GM23338 (cell line): ENCODE measurements at regions not wholly inside any gene's neighbourhood (a gene's known extent, or its start where the extent isn't known, plus 50 kb on each side); places are given as distances from the start of the nearest gene placed in this dataset.

Source experiments
- ATAC-seq: fragments of 200-7000 bp; cut with Tn5 transposase; 3 replicates; pipeline ENCODE4 v1.9.1; 2020
- DNase-seq: peaks from one replicate; pipeline ENCODE4 v3.0.0-alpha.2; 2015; ENCODE audit warnings: low spot score
- H2AFZ ChIP-seq: fragments of 200-600 bp; sonication (generic); 2 replicates; pipeline ENCODE4 v1.8.0; 2016; ENCODE audit warnings: antibody characterized with exemption, mild to moderate bottlenecking, moderate library complexity
- H3F3A ChIP-seq: fragments of 200-600 bp; sonication (generic); replicated peaks from 2 replicates; pipeline ENCODE4 v1.8.0; 2017; ENCODE audit warnings: antibody characterized with exemption, mixed run types, low read depth
- H3K27ac ChIP-seq: fragments of 200-600 bp; sonication (generic); 2 replicates; pipeline ENCODE4 v1.6.1; 2016; ENCODE audit warnings: low read depth
- H3K27me3 ChIP-seq: fragments of 200-600 bp; sonication (generic); 2 replicates; pipeline ENCODE4 v1.8.0; 2016; ENCODE audit warnings: mild to moderate bottlenecking, mixed run types, moderate library complexity; ENCODE audit not compliant: insufficient read depth
- H3K36me3 ChIP-seq: fragments of 200-600 bp; sonication (generic); 2 replicates; pipeline ENCODE4 v1.8.0; 2016; ENCODE audit warnings: mild to moderate bottlenecking; ENCODE audit not compliant: insufficient read depth
- H3K4me1 ChIP-seq: fragments of 200-600 bp; sonication (generic); 2 replicates; pipeline ENCODE4 v1.8.0; 2016; ENCODE audit warnings: mild to moderate bottlenecking, moderate library complexity; ENCODE audit not compliant: insufficient read depth
- H3K4me2 ChIP-seq: fragments of 200-600 bp; sonication (generic); 2 replicates; pipeline ENCODE4 v1.7.1; 2017; ENCODE audit warnings: mixed run types
- H3K4me3 ChIP-seq: fragments of 200-600 bp; sonication (generic); 2 replicates; pipeline ENCODE4 v1.6.1; 2016; ENCODE audit warnings: mixed run types
- H3K79me2 ChIP-seq: fragments of 200-600 bp; sonication (generic); replicated peaks from 2 replicates; pipeline ENCODE4 v1.8.0; 2017; ENCODE audit warnings: mild to moderate bottlenecking; ENCODE audit not compliant: insufficient read depth
- H3K9me2 ChIP-seq: fragments of 200-600 bp; sonication (generic); 2 replicates; pipeline ENCODE4 v1.8.0; 2017; ENCODE audit not compliant: insufficient read depth
- H4K20me1 ChIP-seq: fragments of 200-600 bp; sonication (generic); replicated peaks from 2 replicates; pipeline ENCODE4 v1.8.0; 2017; ENCODE audit warnings: mild to moderate bottlenecking; ENCODE audit not compliant: insufficient read depth
- H3K27ac Mint-ChIP-seq: 2 replicates; pipeline ENCODE4 v1.8.0; 2020; ENCODE audit warnings: inconsistent platforms, mild to moderate bottlenecking, moderate library complexity, mixed read lengths
- H3K27me3 Mint-ChIP-seq: 3 replicates; pipeline ENCODE4 v1.8.0; 2022; ENCODE audit warnings: low read depth, mild to moderate bottlenecking, moderate library complexity, mixed read lengths, inconsistent platforms; ENCODE audit not compliant: insufficient read depth, poor library complexity
- H3K36me3 Mint-ChIP-seq: 3 replicates; pipeline ENCODE4 v1.8.0; 2021; ENCODE audit warnings: low read depth, mild to moderate bottlenecking, inconsistent platforms, moderate library complexity, mixed read lengths
- H3K4me1 Mint-ChIP-seq: 3 replicates; pipeline ENCODE4 v1.8.0; 2020; ENCODE audit warnings: mild to moderate bottlenecking, inconsistent platforms, mixed read lengths
- H3K4me3 Mint-ChIP-seq: 3 replicates; pipeline ENCODE4 v1.8.0; 2021; ENCODE audit warnings: moderate library complexity, mild to moderate bottlenecking, inconsistent platforms, mixed read lengths
- H3K9me3 Mint-ChIP-seq: 3 replicates; pipeline ENCODE4 v1.8.0; 2020; ENCODE audit warnings: moderate library complexity, mild to moderate bottlenecking, inconsistent platforms, mixed read lengths
- CREB1 ChIP-seq: fragments of 250-450 bp; sonication (Bioruptor Pico); IDR thresholded peaks from 2 replicates; pipeline ENCODE4 v1.5.0; 2020; ENCODE audit warnings: low read depth, mild to moderate bottlenecking, moderate library complexity
- CTCF ChIP-seq, 2 experiments: fragments of 200-600 bp in 1 of 2; sonication (generic) in 1 of 2; conservative IDR thresholded peaks; 2 replicates each; pipeline versions ENCODE4 v1.5.1 to v1.6.1; 2016 to 2017; ENCODE audit warnings: antibody characterized with exemption in 2 of 2, low read depth in 2 of 2, mild to moderate bottlenecking in 2 of 2, moderate library complexity in 1 of 2
- EZH2 ChIP-seq: fragments of 200-600 bp; sonication (generic); IDR thresholded peaks from one replicate; pipeline ENCODE4 v1.8.0; 2017; ENCODE audit warnings: antibody characterized with exemption, mild to moderate bottlenecking, low read depth; ENCODE audit not compliant: unreplicated experiment
- NANOG ChIP-seq: IDR thresholded peaks from 2 replicates; pipeline ENCODE4 v1.6.1; 2016; ENCODE audit warnings: antibody characterized with exemption, borderline replicate concordance
- REST ChIP-seq: IDR thresholded peaks from one replicate; pipeline ENCODE4 v1.6.1; 2018; ENCODE audit warnings: antibody characterized with exemption; ENCODE audit not compliant: unreplicated experiment
- STAT1 ChIP-seq: IDR thresholded peaks from one replicate; pipeline ENCODE4 v1.6.1; 2016; ENCODE audit warnings: antibody characterized with exemption; ENCODE audit not compliant: unreplicated experiment
- ZNF462 ChIP-seq: fragments of 250-450 bp; sonication (Bioruptor Pico); IDR thresholded peaks from 2 replicates; pipeline ENCODE4 v1.5.0; 2020; ENCODE audit warnings: mild to moderate bottlenecking, moderate library complexity

GRCh38 chr13:86792153-86792651 is 879.0 kb upstream of the SLITRK5 start (continued):
- no peak for TF ChIP-seq ZNF462 (CRISPR knock-in tag)
- peak; percentile 36 to 55 for TF ChIP-seq CTCF (conservative IDR thresholded peaks at IDR 0.05; ENCODE audit: low read depth in 2 of 2)
- TF ChIP-seq CREB1, result no peak
- no peak for TF ChIP-seq EZH2

- H3K36me3 Mint-ChIP-seq, result peaks cover 16% of the 10 kb centered on the region
- Histone ChIP-seq H3K27ac (no peak overlapping the region), H3K4me2 (no peak overlapping the region), H2AFZ (no peak overlapping the region), H3K4me1 (no peaks in the 10 kb centered on the region), H3K4me3 (no peak overlapping the region), H3K36me3 (no peaks in the 10 kb centered on the region; the same call in 1 of the 2 replicates), H3K79me2 (no peaks in the 10 kb centered on the region), H4K20me1 (no peaks in the 10 kb centered on the region), H3K27me3 (no peaks in the 10 kb centered on the region), H3F3A (no peaks in the 10 kb centered on the region), H3K9me2 (no peaks in the 10 kb centered on the region)
- ATAC-seq, result no peak
- TF ChIP-seq STAT1, result no peak
- no peak for TF ChIP-seq NANOG
- no peak for TF ChIP-seq REST
- DNase-seq, result no peak
- peaks cover 30% of the 10 kb centered on the region for H3K9me3 Mint-ChIP-seq
- peaks cover 4% of the 10 kb centered on the region for H3K27me3 Mint-ChIP-seq
- no peak overlapping the region for H3K4me3 Mint-ChIP-seq
- H3K4me1 Mint-ChIP-seq, result no peaks in the 10 kb centered on the region
- no peak overlapping the region for H3K27ac Mint-ChIP-seq
Measured at GRCh38 chr13:86795858-86796257, 875.3 kb upstream of the SLITRK5 start.
